BLaER1 (cell line): ENCODE measurements at regions not wholly inside any gene's neighbourhood (a gene's known extent, or its start where the extent isn't known, plus 50 kb on each side); places are given as distances from the start of the nearest gene placed in this dataset.
A peak's percentile ranks its signal among the peaks of the same experiment; 100 is the strongest.

Experiments
- H3K27ac ChIP-seq: shearing (Covaris generic); formaldehyde crosslinking; 2 replicates; pipeline ENCODE4 v1.8.1; 2022
- H3K27me3 ChIP-seq: shearing (Covaris generic); formaldehyde crosslinking; 2 replicates; pipeline ENCODE4 v1.8.1; 2022
- H3K36me3 ChIP-seq: shearing (Covaris generic); formaldehyde crosslinking; 2 replicates; pipeline ENCODE4 v1.8.1; 2022
- H3K4me1 ChIP-seq: shearing (Covaris generic); formaldehyde crosslinking; 2 replicates; pipeline ENCODE4 v1.8.1; 2022
- H3K4me2 ChIP-seq: shearing (Covaris generic); formaldehyde crosslinking; 2 replicates; pipeline ENCODE4 v1.8.1; 2022
- H3K4me3 ChIP-seq: shearing (Covaris generic); formaldehyde crosslinking; 2 replicates; pipeline ENCODE4 v1.8.1; 2022
- H3K9ac ChIP-seq: shearing (Covaris generic); formaldehyde crosslinking; 2 replicates; pipeline ENCODE4 v1.8.1; 2022
- H3K9me3 ChIP-seq: shearing (Covaris generic); formaldehyde crosslinking; 2 replicates; pipeline ENCODE4 v1.8.1; 2022
- H4K20me1 ChIP-seq: shearing (Covaris generic); formaldehyde crosslinking; 2 replicates; pipeline ENCODE4 v1.8.1; 2022
- Cebpa-rat ChIP-seq: shearing (Covaris generic); IDR thresholded peaks from 2 replicates; pipeline ENCODE4 v1.8.1; 2022

DNA sequence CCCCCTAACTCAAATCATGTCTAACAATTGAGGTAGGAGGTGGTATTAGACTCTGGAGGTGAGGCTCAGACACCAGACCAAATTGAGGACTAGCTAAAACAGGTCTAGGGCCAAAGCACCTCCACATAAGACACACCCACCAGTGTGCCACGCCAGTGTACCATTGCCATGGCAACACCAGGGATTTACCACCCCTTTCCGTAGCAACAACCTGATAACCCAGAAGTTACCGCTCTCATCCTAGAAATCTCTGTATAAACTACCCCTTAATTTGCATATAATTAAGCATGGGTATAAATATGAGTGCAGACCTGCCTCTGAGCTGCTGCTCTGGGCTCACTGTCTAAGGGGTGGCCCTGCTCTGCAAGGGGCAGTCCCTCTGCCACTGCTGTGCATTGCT lies 57.4 kb upstream of the PPP2R5C start:
- no peaks in the 10 kb centered on the region for H3K36me3 ChIP-seq
- H3K9me3 ChIP-seq: no peaks in the 10 kb centered on the region
- no peak overlapping the region for H3K4me3 ChIP-seq
- H3K9ac ChIP-seq: no peak overlapping the region
- no peaks in the 10 kb centered on the region for H4K20me1 ChIP-seq
- H3K4me2 ChIP-seq: no peak overlapping the region
- no peak overlapping the region for H3K27ac ChIP-seq
- H3K4me1 ChIP-seq: peaks cover 40% of the 10 kb centered on the region
- TF ChIP-seq Cebpa-rat: no peak
- no peaks in the 10 kb centered on the region for H3K27me3 ChIP-seq

DNA sequence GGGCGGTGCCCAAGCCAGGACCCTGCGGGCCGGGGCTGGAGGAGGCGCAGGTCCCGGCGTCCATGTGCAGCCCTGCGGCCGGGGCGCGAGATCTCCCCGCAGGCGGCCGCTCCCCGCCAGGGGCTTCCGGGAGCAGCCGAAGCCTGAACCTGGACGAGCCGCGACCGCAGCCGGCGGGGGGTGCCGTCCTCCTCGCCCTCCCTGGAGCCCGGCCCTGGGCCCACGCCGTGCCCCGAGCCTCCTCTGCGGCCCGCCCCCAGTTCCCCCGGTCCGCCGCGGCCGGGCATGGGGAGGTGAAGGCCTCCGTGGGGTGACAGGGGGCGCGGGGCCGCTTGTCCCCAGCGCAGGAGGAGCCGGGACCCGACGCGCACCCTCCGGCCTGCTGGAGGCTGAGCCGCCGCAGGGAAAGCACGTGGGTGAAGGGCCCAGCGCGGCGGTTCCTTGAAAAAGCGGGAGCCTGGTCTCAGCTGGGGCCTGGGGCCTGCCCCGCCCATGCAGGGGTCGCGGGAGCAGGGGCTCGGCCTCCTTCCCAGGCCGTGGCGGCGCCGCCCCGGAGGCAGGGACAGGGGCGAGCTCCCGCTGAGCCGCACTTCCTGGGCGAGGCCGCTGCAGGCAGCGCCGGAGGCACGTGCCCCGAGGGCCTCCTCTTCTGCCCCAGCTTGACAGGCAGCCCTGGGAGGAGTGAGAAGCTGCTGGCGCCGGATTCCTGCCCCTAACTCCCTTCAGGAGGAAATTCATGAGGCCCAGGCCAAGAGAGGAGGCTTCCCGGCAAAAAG lies 55.6 kb upstream of the PPP2R5C start:
- H3K4me3 ChIP-seq: peak overlapping the region; percentile 60

DNA sequence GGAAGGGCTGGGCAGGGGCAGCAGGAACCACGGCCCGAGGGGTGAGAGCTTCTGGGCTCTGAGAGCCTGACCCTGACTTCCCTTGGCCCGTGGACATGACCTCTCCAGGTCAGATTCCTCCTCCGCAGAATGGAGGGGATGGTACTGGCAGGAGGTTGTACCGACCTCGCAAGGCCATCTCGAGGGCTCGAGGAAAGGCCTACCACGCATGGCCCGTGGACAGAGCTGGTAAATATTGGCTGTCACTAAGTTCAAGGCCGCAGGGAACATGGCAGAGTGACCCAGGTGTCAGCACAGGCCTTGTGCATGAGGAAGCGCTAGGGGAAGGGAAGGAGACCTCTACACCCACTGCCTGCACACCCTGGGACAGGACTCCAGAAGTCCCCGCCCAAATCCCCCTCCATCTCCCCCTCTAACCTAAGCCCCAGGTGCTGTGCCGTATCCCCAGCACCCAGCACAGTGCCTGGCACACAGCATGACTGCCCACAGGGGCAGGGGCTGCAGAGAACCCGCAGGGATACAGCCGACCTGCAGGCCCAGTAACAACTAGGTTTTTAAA lies 54.9 kb upstream of the PPP2R5C start:
- no peaks in the 10 kb centered on the region for H3K9me3 ChIP-seq
- H3K4me2 ChIP-seq: peak overlapping the region; percentile 94
- no peaks in the 10 kb centered on the region for H3K27me3 ChIP-seq
- H3K36me3 ChIP-seq: no peaks in the 10 kb centered on the region
- no peak for TF ChIP-seq Cebpa-rat
- H3K4me1 ChIP-seq: peaks cover 64% of the 10 kb centered on the region
- H3K9ac ChIP-seq: peak overlapping the region; percentile 81
- peak overlapping the region; percentile 89 for H3K27ac ChIP-seq
- no peaks in the 10 kb centered on the region for H4K20me1 ChIP-seq
- peak overlapping the region; percentile 60 for H3K4me3 ChIP-seq

More for the DNA sequence above, 55.6 kb upstream of the PPP2R5C start:
- Histone ChIP-seq H3K4me2 (peak overlapping the region; percentile 94), H3K9ac (peak overlapping the region; percentile 81), H3K4me1 (peaks cover 57% of the 10 kb centered on the region), H3K27me3 (no peaks in the 10 kb centered on the region), H3K9me3 (no peaks in the 10 kb centered on the region), H4K20me1 (no peaks in the 10 kb centered on the region), H3K27ac (peak overlapping the region; percentile 89), H3K36me3 (no peaks in the 10 kb centered on the region)
- no peak for TF ChIP-seq Cebpa-rat

DNA sequence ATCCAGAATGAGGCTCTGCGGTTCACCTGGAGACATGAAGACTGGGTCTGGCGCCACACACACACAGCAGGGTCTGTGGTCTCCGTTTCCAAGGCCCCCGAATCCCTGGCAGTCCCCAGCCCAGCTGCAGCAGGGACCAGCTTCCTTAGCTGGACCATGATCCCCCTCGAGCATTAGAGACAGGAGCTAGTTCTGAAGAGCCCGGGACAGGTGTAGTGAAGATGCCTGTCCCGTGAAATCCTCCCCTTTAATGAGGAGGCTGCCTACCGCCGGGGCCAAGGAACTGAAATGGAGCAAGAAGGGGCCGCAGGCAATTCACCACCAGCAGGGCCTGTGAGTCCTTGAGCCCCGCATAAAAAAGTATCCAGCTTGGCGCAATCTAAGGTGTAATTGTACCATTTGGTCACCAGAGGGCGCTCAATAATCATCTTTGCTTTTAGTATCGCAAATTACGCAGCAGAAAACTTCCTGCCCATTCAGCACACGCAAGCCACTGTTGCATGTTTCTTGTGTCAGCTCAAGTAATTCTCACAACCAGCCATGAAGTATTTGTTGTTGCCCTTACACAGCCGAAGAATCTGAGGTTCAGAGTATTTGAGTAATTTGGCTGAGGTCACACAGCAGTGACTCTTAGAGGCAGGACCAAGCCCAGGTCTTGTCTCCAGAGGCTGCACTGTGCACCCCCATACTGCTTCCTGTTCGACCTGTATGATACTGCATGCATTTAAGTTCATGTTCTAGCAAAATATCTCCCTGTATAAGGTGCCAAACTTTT lies 54.3 kb upstream of the PPP2R5C start:
- no peaks in the 10 kb centered on the region for H4K20me1 ChIP-seq
- H3K4me1 ChIP-seq: peaks cover 64% of the 10 kb centered on the region
- peak overlapping the region; percentile 89 for H3K27ac ChIP-seq
- H3K36me3 ChIP-seq: no peaks in the 10 kb centered on the region
- H3K4me3 ChIP-seq: no peak overlapping the region
- TF ChIP-seq Cebpa-rat: no peak
- H3K27me3 ChIP-seq: no peaks in the 10 kb centered on the region
- peak overlapping the region; percentile 94 for H3K4me2 ChIP-seq
- no peaks in the 10 kb centered on the region for H3K9me3 ChIP-seq
- H3K9ac ChIP-seq: peak overlapping the region; percentile 81

DNA sequence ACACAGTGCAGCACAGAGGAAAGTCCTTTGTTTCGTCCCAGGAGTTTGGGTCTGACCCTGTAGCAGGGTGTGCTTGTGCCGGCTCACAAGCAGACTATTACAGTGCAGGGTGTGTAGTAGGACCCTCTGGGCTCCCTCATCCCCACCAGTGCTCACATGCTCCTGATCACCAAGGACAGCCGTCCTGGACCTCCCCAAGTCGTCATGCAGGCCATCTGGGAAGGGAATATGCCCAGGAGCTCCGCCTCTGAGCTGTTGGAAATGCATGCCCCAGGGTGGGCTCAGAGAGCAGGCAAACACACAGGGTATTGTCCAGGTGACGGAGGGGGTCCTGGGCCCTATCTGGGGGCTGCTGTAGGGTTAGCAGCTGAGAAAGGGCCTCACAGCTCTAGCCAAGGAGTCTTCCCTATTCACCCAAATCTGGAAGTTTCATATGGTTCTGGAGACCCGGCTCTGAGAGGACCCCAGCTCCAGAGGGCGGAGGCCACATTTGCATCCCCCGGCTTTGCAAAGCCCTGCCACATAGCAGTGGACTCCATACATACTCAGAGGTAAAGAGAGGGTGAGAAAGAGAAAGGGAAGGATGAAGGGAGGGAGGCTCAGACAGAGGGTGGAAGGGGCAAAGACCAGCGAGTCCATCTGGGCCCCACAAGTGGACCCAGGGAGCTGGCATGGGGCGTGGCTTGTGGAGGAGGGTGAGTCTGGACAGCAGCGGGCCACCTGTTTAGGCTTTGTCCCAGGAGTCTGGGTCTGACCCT lies 53.5 kb upstream of the PPP2R5C start:
- Histone ChIP-seq H3K4me3 (no peak overlapping the region), H3K27ac (peak overlapping the region; percentile 5; the same call in 1 of the 2 replicates), H3K9me3 (no peaks in the 10 kb centered on the region), H3K27me3 (no peaks in the 10 kb centered on the region), H3K36me3 (no peaks in the 10 kb centered on the region), H3K4me1 (peaks cover 64% of the 10 kb centered on the region), H3K9ac (0 out of 2 replicates have a peak overlapping the region, but pooled peaks have one; percentile 1), H3K4me2 (peak overlapping the region; percentile 94), H4K20me1 (no peaks in the 10 kb centered on the region)
- no peak for TF ChIP-seq Cebpa-rat

DNA sequence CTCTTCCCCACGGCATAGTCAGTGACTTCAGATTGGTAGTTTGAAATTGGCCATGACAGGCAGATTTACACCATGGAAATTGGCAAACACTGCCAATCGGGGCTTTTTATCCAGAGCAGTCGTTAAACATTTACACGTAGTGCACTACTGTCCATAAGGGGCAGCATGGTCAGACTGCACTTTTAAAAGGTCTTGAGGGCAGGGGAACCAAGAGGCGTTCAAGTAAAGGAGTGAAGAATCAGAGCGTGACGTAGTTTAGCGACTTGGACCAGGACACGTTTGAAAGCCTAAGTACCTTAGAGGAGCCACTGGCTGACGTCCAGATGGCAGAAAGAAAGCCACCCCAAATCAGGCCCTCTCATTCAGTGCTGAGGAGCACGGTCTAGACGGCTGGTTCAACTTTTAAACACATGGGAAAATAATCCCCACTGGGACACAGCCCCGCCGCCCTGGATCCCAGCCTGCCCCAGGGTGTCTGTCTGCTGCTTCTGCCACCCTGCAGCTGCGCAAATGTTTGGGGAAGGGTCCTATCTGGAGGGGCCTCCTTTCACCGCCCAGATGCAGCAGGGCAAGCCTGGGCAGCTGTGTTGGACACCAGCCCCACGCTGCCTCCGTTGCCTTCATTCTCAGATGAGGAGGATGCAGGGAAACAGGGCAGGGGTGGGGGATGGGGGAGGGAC lies 52.5 kb upstream of the PPP2R5C start:
- peaks cover 2% of the 10 kb centered on the region; the same call in 1 of the 2 replicates for H3K9me3 ChIP-seq
- no peaks in the 10 kb centered on the region for H3K36me3 ChIP-seq
- no peaks in the 10 kb centered on the region for H3K27me3 ChIP-seq
- peak overlapping the region; percentile 94 for H3K4me2 ChIP-seq
- peaks cover 64% of the 10 kb centered on the region for H3K4me1 ChIP-seq
- no peak for TF ChIP-seq Cebpa-rat
- H3K9ac ChIP-seq: peak overlapping the region; percentile 1; the same call in 1 of the 2 replicates
- H4K20me1 ChIP-seq: no peaks in the 10 kb centered on the region
- no peak overlapping the region for H3K27ac ChIP-seq
- H3K4me3 ChIP-seq: no peak overlapping the region

DNA sequence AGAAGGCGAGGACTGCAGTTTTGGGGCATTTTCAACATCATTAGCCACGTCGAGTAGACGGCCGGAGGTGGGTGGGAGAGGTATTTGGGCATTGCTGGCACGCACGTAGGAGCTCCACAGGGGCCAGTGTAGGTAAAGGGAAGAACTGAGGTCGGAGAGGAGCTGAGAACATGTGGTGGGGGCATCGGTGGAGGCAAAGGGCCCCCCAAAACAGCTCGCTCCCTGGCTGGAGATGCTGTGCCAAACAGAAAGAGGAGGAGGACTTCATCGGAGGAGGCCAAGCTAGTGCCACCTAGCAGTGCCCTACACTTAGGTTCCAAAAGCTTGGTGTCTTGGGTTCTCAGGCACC lies 52.0 kb upstream of the PPP2R5C start:
- Histone ChIP-seq H3K4me1 (peaks cover 64% of the 10 kb centered on the region), H3K4me3 (no peak overlapping the region), H3K9me3 (peaks cover 7% of the 10 kb centered on the region), H3K27ac (0 out of 2 replicates have a peak overlapping the region, but pooled peaks have one; percentile 4), H4K20me1 (no peaks in the 10 kb centered on the region), H3K27me3 (no peaks in the 10 kb centered on the region), H3K4me2 (peak overlapping the region; percentile 94), H3K9ac (no peak overlapping the region), H3K36me3 (no peaks in the 10 kb centered on the region)
- no peak for TF ChIP-seq Cebpa-rat

DNA sequence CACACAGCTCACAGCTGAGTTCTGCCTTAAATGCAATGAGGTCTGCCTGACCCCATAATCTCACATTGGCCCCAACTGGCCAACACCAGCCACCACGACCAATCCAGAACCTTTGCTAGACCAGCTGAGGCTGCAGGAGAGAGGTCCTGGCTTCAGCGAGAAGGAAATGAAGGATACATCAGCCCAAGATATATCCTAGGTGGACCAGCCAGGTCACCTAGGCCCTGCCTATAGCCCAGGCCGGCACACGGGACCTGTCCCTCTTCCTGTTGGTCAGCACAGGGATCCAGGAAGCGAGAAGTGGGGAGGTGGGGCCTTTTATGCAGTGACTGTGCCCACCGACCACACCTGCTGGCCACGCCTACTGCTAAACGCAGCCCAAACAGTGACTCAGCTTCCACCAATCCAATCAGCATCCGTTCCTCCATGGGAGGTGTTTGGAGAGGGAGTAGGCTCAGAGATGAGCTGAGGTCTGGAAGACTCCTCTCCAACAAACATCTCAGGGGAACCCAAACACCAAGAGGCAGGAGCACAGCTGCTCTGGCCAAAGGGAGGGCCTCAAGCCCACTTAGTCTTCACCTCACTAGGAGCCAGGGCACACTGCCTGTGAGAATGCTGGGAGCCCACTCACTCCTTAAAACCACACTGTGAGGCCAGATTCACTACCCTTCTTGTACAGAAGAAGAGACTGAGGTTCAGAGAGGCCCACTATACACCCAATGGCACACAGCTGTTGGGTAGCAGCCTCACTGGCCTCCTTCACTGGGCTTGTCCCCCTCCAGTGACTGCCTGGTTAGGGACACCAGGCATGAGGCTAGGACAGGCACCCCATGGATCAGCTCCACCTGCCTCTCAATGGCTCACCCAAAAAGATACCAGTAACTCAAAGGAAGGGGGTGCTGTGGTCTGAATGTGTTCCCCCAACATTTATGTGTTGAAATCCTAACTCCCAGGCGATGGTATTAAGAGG lies 51.3 kb upstream of the PPP2R5C start:
- H4K20me1 ChIP-seq: no peaks in the 10 kb centered on the region
- peak overlapping the region; percentile 39; the same call in 1 of the 2 replicates for H3K27ac ChIP-seq
- H3K4me2 ChIP-seq: peak overlapping the region; percentile 94
- H3K4me3 ChIP-seq: no peak overlapping the region
- H3K9me3 ChIP-seq: peaks cover 9% of the 10 kb centered on the region
- no peaks in the 10 kb centered on the region for H3K27me3 ChIP-seq
- peaks cover 64% of the 10 kb centered on the region for H3K4me1 ChIP-seq
- H3K9ac ChIP-seq: no peak overlapping the region
- no peak for TF ChIP-seq Cebpa-rat
- no peaks in the 10 kb centered on the region for H3K36me3 ChIP-seq
